HG03520 (cell line): ENCODE measurements at regions not wholly inside any gene's neighbourhood (a gene's known extent, or its start where the extent isn't known, plus 50 kb on each side); places are given as distances from the start of the nearest gene placed in this dataset.

ENCODE experiments used
- ATAC-seq: cut with Tn5 transposase; IDR thresholded peaks from one replicate; pipeline ENCODE4 v1.9.1; 2021; ENCODE audit warnings: mild to moderate bottlenecking, moderate library complexity; ENCODE audit not compliant: unreplicated experiment

DNA sequence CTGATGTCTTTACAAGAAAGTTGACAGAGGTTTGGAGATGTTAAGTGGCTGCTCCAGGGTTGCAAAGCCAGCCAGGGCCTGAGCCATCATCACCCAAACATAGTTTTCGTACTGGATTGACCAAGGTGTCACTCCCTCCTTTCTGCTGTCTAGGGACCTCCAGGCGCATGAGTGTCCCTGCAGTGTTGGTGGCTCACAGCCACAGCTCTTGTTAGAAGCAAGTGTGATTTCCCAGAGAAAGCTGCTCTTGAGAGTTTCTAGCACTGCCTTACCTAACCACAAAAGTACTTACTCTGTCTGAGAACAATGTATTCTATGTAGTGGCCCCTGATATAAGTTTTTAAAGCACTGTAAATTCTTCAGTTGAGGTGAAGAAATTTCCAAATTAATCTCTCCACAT, 144.1 kb downstream of the SOX2 start:
- ATAC-seq, result peak; percentile 50

DNA sequence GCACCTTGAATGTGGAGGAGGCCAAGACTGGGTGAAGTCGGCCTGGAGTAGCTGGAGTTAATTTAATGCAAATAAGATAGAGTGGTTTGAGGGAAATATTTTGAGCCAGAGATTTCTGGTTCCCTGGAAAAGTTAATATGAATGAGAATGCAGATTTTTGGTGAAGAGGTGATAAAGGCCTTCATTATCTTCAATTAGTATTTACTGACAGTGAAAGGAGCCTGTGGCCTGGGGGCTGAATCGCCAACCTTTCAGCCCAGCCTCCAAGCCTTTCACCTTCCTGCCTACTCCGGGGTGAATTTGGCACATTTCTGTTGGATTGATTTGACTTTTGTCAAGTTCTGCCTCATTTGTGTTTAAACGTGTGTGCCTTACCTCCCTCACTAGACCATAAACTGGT, 147.8 kb downstream of the SOX2 start:
- no peak for ATAC-seq

DNA sequence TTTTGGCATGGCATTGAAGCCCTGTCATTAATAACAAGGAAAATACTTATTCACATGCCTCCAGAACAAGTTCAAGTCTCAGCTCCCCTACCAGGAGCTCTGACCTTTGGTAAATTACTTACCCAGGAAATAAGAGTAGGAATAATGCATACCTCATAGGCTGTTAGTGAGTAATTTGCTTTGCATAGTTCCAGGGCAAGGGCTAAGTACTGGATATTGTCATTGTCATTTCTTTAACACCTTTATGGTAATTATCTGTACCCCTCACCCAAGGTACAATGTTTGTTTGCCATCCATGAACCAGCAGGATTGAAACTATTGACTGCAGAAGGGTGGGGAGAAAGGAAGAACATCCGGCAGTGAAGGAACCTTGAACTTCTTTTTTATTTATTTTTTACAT, 148.5 kb downstream of the SOX2 start:
- ATAC-seq, result no peak

DNA sequence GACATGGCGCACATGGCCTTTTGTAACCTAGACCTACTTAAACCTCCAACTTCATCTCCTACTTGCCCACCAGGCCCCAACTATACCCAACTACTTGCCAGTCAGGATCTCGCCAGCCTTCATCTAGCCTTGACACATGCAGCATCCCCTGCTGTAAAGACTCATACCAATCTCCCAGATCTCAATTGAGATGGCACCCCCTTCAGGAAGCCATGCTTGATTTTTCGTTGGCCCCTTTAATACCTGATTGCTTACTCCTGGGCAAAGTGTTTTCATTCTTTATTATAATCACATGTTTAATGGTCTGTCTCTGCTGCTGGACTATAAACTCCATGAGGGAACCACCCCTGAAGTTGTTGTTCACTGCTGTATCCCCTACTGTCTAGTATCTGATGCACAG, 150.8 kb downstream of the SOX2 start:
- ATAC-seq, result no peak

DNA sequence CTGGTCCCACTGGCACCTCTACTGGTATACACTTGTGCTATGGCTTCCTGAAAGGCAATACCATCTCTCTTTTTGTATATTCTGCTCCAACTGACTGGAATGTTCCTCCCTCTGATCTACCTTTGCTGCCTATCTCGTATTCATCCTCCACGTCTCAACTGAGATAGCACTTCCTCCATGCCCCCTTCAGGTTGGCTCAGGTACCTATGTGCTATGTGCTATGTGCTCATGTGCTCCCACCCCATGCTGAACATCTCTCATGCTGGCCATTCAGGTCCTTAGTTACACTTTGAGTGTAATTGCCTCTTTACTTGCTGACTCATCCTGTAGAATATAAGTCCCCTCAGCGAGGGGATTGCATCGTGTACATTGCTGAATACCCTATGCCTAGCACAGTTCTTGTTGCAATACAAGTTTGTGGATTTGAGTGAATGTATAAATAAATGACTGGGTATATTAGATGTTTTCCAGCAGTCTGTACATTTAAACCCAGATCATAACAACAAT, 156.9 kb downstream of the SOX2 start:
- ATAC-seq, result no peak

DNA sequence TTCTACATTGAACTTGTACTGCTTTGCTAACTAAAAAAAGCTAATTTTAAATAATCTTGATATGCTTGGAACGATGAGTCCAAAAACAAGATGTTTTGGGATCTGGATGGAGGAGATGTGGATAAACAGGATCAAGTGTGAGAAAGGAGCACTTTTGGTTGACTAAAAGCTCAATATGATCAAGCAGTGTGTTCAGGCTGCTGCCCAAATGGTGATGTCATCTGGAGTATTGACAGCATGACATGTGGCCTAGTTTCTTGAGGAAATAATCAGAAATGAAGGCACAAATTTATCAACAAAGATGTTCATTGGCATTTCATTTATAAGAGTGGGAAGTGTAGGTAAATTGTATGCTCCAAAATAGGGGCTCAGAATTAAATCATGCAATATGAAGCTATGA, 161.2 kb downstream of the SOX2 start:
- ATAC-seq, result no peak

DNA sequence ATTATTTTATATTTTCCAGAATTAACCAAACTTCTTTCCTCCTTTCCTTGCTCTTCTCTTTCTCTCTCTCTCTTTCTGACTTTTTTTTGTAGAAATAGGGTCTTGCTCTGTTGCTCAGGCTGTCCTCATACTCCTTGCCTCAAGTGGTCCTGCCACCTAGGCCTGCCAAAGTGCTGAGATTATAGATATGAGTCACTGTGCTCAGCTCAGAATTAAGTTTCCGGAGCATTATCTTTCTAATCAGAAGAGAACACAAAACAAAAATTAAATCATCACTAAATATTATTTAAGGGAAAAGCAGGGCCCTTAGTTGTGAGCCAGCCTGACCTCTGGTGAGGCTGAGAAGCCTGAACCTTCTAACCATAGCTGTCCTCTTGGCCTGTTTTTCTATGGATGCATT, 168.2 kb downstream of the SOX2 start:
- ATAC-seq, result no peak

DNA sequence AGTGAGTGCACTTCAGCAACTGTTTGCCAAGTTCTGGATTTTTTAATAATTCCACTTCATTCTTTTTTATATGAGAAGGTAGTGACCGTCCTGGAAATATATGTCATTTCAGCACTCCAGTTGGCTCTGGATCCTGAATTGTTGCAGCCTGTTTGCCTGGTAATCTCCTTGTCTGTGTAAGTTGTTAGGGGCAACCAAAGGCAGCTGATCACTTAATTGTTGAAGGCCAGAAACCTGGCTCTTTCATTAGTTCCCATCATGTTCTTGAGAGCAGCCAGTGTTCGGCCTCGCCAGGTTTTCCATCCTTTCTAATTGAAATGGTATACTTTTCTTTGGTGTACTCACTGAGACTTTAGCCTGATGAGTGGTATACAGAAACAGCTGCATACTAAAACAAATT, 168.6 kb downstream of the SOX2 start:
- ATAC-seq, result no peak

DNA sequence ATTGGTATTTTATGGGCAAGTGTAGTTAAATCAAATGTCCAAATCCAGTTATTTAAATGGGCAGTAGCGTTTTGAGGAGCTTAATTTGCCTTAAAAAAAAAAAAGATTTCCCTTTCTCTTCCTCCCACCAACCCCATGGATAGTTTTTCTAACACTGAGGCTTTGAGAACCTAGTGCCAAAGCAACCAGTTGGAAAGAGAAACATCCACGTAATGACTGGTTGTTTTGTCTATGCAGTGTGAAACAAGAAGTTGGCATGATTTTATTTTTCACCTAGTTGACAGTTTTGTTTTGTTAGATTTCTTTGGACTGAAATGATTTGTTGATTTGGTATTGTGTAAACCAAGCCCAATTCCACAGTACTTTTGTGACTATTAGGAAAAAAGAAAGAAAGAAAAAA, 170.0 kb downstream of the SOX2 start:
- no peak for ATAC-seq

DNA sequence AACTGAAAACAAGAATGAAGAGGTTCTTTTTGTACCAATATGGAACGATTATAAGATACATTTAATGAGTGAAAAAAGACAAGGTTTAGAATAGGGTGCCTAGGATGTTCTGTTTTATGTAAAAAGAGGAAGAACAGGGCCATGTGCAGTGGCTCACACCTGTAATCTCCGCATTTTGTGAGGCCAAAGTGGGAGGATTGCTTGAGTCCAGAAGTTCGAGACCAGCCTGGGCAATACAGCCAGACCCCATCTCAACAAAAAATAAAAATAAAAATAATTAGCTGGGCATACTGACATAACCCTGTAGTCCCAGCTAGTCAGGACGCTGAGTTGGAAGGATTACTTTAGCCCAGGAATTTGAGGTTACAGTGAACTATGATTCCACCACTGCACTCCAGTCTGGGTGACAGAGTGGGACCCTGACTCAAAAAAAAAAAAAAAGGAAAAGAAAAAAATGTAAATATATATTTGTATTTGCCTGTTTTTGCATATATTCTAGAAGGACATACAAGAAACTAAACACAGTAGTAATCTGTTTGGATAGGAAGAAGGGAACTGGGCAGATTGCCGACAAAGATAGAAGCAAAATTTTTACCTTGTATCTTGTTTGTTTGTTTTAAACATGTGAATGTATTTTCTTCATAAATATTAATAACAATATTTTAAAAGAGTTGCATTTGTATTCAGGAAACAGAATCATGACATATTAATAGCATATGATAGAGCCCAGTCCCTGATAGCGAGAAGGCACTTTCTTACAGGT, 174.3 kb downstream of the SOX2 start:
- no peak for ATAC-seq

DNA sequence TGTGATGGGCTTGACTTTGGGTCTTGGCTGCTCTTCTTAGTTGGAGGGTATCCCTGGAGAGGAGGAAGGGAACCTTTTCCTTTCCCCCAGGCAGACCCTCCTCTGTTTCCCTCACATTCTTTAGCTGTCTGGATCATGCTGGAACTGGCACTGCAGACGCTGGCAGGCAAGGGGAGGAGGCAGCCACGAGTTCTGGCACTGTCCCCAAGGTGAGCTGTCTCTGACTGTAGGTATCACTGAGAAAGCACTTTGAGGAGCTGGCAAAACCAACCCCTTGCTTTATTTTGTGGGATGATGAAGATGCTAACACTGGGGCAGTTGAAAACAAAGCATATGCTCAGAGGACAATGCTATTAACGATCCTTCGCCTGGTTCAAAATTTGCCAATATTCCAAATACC, 175.0 kb downstream of the SOX2 start:
- no peak for ATAC-seq

DNA sequence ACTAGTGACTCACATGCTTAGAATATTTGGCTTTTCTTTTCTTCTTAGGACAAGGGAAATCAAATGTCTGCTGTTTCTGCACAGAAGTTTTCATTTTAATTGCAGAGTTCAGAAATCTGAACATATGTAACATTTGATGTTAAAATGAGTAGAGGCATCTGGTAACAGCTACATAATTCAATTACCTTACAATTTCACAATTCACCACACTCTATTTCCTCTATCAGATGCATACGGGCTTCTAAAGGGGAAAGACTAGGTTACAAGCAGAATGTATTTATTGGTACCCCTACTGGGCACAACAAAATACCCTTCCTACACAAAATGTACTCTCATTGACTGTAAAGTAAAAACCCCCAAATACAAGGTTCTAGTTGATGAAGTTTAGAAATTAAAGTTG, 176.0 kb downstream of the SOX2 start:
- ATAC-seq, result no peak

DNA sequence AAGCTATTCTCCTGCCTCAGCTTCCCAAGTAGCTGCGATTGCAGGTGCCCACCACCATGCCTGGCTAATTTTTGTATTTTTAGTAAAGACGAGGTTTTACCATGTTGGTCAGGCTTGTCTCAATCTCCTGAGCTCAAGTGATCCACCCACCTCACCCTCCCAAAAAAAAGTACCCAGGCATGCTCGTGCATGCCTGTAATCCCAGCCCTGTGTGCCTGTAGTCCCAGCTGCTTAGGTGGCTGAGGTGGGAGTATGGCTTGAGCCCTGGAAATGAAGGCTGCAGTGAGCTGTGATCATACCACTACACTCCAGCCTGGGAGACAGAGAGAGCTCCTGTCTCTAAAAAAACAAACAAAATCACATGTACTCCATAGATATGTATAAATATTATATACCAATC, 176.5 kb downstream of the SOX2 start:
- ATAC-seq, result no peak

DNA sequence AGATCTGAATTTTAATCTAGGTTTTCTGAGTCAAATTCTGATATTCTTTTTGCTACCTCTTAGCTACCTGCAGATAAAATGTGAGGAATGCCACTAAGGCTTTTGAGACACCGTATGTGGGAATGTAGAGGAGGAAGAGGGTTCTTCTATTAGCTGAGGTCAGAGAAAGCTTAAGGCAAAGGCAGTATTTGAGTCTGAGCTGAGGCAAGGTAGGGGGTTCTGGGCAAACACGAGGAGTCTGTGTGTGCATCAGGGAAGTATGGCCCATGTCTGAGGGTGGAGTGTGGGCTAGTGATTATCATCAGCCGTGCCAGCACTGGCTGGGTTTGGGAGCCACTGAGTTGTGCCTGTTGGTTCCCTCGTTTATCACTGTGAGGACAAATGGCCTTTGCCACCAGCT, 181.1 kb downstream of the SOX2 start:
- no peak for ATAC-seq

DNA sequence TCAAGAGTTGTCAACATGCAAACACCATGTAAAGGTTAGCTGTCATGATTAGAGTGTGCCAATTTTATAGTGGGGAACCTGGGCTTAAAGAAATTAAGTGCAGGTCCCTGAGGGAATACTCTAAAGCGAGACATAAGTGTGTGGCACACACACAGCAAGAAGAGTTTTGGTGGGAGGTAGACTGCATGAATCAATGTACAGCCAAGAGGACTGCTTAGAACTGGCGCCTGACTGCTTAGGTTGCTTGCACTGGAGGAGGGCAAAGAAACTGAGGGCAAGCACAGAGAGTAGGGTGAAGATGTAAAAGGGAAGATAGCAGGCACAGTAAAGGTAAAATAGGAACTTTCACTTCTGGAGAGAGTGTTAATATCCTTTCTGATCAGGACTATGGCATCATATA, 184.9 kb downstream of the SOX2 start:
- no peak for ATAC-seq

DNA sequence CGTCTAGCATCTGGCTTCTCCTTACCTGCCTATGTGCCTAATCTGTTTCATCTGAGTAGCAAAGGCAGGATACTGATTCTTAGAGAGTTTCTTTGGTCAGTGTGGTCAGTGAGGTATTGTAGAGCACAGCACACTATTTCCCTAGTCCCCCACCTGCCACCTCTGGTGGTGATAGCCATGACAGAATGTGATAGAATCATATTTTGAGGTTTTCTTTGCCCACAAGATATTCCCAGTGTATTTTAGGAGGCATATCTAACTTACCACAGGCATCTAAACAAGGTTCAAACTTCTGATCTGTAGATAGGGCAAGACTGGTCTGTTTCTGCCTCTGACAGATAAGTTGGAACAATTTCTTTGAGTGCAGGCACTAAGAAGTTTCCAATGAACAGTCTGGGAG, 188.0 kb downstream of the SOX2 start:
- ATAC-seq, result peak; percentile 52

DNA sequence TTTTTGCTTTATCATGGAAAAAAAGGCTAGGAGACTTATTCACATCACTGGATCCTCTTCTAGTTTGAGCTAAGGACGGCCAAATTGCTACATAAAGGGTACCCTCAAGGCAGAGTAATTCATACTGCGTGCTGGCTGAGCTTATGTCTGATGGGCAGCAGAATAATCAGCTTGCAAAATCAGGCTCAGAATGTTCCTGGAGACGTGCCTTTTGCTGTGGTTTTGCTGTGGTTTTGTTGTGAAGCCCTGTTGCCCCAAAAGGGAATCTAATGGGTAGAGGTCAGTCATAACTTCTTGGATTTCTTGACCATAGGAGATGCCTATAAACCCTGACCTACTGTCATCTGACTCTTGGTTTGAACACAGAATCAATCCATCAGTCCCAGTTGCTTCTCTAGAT, 189.9 kb downstream of the SOX2 start:
- ATAC-seq, result no peak

DNA sequence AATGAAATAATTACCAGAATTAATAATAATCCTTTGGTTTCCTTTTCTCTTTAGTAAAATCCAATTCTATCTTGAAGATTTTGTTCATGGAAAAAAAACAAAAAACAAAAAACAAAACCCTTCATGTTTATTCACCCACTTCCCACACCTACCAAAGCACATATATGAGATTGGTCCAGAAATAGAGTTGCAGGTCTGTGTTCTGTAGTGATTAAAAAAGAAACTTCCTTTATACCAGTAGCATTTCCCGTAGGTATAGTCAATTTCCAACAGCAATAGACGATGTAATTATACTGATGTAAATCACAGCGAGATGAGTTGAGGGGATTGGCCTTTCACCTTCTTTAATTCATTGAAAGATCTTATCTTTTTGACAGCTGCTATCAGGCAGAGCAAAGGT, 194.6 kb downstream of the SOX2 start:
- no peak for ATAC-seq

DNA sequence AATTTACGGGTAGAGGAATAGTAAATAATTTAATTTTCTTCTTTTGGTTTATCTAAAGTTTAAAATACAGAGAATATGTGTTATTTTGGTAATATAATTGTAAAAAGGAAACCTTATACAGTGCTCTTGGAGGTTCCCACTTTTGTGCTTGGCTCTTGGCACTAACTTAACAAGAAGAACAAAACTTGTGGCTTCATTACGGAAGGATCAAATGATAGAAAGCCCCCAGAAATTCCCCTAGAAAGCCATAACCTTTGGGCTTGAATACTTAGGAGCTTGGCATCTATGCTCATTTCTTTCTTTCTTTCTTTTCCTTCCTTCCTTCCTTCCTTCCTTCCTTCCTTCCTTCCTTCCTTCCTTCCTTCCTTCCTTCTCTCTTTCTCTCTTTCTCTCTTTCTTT, 197.5 kb downstream of the SOX2 start:
- no peak for ATAC-seq

DNA sequence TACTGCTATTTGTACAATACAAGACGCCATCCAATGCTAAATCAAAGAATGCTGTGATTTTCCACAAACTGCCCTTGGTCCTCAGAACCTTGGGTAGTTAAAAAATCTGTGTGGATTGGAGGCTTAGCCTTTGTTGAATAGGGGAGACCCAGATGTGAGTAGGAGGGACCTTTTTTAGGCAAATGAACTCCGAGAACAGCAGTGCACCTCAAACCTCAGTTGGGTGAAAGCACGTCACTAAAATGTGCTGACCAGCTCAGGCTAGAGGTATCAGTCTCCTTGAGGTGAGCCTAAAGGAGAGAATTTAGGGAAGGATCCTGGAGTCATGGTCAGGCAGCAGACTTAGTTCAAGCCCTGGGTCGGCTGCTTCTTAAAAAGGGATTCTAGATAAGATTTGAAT, 200.7 kb downstream of the SOX2 start:
- ATAC-seq, result peak; percentile 65

DNA sequence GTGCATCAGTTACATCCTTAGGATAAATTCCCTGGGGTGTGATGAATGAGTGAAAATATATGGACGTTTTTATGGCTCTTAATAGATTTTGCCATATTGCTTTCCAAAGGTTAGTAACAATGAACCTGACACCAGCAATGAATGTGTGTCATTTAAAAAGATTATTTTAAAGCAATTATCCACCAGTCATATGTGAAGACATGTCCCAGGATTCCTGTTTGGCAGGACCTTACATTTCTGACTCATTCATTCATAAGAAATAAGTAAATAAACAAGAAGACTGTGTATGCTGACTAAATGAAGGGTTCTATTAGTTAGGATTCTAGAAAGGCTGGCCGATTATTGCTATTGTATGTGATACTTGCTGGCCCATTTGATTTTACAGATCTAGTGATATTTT, 201.5 kb downstream of the SOX2 start:
- no peak for ATAC-seq

DNA sequence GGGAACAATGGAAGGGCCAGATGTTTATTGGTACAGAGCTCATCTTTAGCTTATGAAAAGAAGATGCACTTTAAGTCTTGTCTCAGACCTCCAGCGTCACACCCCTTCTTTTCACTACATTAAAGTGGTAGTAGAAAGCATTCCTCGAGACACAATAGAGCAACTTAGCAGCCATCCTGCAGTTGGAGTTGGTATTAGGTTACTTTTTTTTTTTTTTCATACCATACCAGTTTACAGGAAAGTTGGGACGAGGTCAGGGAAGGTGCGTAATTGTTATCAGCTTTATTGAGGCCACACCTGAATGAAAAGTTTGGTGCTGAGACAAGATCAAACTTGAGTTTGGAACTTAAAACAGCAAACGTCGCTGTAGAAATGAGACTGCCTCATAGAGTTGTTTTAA, 203.8 kb downstream of the SOX2 start:
- ATAC-seq, result no peak

DNA sequence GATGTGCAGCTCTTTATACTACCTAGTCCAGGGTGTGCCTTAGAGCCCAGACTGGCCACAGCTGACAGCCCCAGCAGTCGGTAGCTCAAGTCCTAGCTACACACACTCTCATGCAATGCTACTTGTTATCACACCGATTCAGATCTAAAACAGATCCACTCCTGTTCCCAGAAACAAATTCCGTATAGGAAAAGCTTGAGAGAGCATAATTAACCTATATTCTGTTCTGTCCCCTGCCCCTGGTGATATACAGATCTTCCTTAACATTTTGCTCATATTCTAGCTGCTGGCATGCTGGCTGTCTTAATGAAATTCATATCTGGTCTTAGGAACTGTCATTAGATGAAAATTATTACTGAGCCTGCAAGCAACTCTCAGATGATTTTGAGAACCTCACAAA, 204.3 kb downstream of the SOX2 start:
- no peak for ATAC-seq
